Epithelial cell of esophagus (primary cell): ENCODE measurements at regions not wholly inside any gene's neighbourhood (a gene's known extent, or its start where the extent isn't known, plus 50 kb on each side); places are given as distances from the start of the nearest gene placed in this dataset.

Experiments used
- DNase-seq: peaks from one replicate; pipeline ENCODE4 v3.0.0; 2010; ENCODE audit warnings: low read depth
- H3K4me3 ChIP-seq: 2 replicates; pipeline ENCODE4 v1.5.1; 2011; ENCODE audit warnings: mild to moderate bottlenecking, low read length, control low read depth
- CTCF ChIP-seq: IDR thresholded peaks from 2 replicates; pipeline ENCODE4 v1.5.1; 2011; ENCODE audit warnings: low read depth, mild to moderate bottlenecking, low read length, control low read depth, inconsistent platforms; ENCODE audit not compliant: insufficient read depth; ENCODE audit errors: missing control alignments

- no peak for DNase-seq
Measured at GRCh38 chr9:2560180-2560579, 61.4 kb upstream of the VLDLR start.

GRCh38 chr9:2565676-2566340 lies 55.8 kb upstream of the VLDLR start:
- no peak for TF ChIP-seq CTCF
- H3K4me3 ChIP-seq = no peak overlapping the region
- no peak for DNase-seq

More at GRCh38 chr9:2560180-2560579, 61.4 kb upstream of the VLDLR start:
- no peak for TF ChIP-seq CTCF
- H3K4me3 ChIP-seq = no peak overlapping the region

- H3K4me3 ChIP-seq = no peak overlapping the region
- TF ChIP-seq CTCF = no peak
- DNase-seq = peak; percentile 49
Measured at GRCh38 chr9:2567922-2568321, 53.7 kb upstream of the VLDLR start.

- DNase-seq = no peak
- no peak for TF ChIP-seq CTCF
- no peak overlapping the region for H3K4me3 ChIP-seq
Measured at GRCh38 chr9:2568689-2569088, 52.9 kb upstream of the VLDLR start.

- DNase-seq = peak; percentile 70
- TF ChIP-seq CTCF = no peak
- no peak overlapping the region for H3K4me3 ChIP-seq
Measured at GRCh38 chr9:2570615-2571479, 50.7 kb upstream of the VLDLR start.
